Ovary (tissue), 7 donors: ENCODE measurements at regions not wholly inside any gene's neighbourhood (a gene's known extent, or its start where the extent isn't known, plus 50 kb on each side); places are given as distances from the start of the nearest gene placed in this dataset.

ENCODE experiments used
- DNase-seq, 5 donors: peaks; one replicate each; pipeline ENCODE4 v3.0.0-alpha.2; 2019 to 2020
- H3K27ac ChIP-seq, 2 donors: fragments of 200-600 bp; one replicate each; pipeline versions ENCODE4 v1.5.1 to v1.8.0; 2019 to 2022
- H3K27me3 ChIP-seq: fragments of 200-600 bp; one replicate; pipeline ENCODE4 v1.8.0; 2022
- H3K36me3 ChIP-seq: fragments of 200-600 bp; sonication (generic); one replicate; pipeline ENCODE4 v1.5.1; 2019
- H3K4me1 ChIP-seq: one replicate; pipeline ENCODE4 v1.8.1; 2013; ENCODE audit warnings: mild to moderate bottlenecking, moderate library complexity; ENCODE audit not compliant: insufficient read depth
- H3K4me3 ChIP-seq: fragments of 200-600 bp; sonication (generic); one replicate; pipeline ENCODE4 v1.5.1; 2017
- H3K9me3 ChIP-seq, 2 donors: fragments of 200-600 bp in 1 of 2; sonication (generic) in 1 of 2; one replicate each; pipeline versions ENCODE4 v1.5.1 to v1.8.1; 2013 to 2019; ENCODE audit warnings: mild to moderate bottlenecking in 1 of 2, moderate library complexity in 1 of 2
- CTCF ChIP-seq, 3 donors: fragments of 450-650 bp in 2 of 3; fragments of 200-600 bp in 1 of 3; IDR thresholded peaks; one replicate each; pipeline versions ENCODE4 v1.5.1 to v1.8.0; 2016 to 2022; ENCODE audit warnings: antibody characterized with exemption in 3 of 3, mild to moderate bottlenecking in 1 of 3
- EP300 ChIP-seq: sonication (generic); formaldehyde crosslinking; IDR thresholded peaks from one replicate; pipeline ENCODE4 v1.6.1; 2017; ENCODE audit warnings: antibody characterized with exemption
- POLR2A ChIP-seq: fragments of 450-650 bp; IDR thresholded peaks from one replicate; pipeline ENCODE4 v1.6.1; 2017; ENCODE audit warnings: antibody characterized with exemption, mild to moderate bottlenecking, moderate library complexity
- WGBS, 3 donors: extraction: QIAGEN DNeasy Blood & Tissue Kit in 1 of 3; methylation state at CpG; one replicate each; pipeline versions ENCODE4 v1.1.5 to v1.1.7; 2013 to 2017; 5-methylcytosine and 5-hydroxymethylcytosine counted together
- intact Hi-C, 4 donors: fragments of 100-400 bp; cut with DNase I; formaldehyde crosslinking; loops; one replicate each; pipeline versions ENCODE4 v1.11.0 to v1.15.1; 2022 to 2023
- donor health status: DM: no; HTN: no; CAD: no; lungs with moderate emphysema.
- donor health status: DM: no; HTN: no; CAD: no.
- donor health status: Bipolar disorder and iron deficiency.
- donor health status: DM: no; HTN: no; CAD: no.
- donor health status: DM: yes; HTN: yes; CAD: no.

GRCh38 chr12:75641031-75641780 lies 129.8 kb upstream of the KRR1 start:
- H3K9me3 ChIP-seq = no peaks in the 10 kb centered on the region
- H3K36me3 ChIP-seq = no peaks in the 10 kb centered on the region
- H3K27ac ChIP-seq = no peak overlapping the region
- WGBS, 3 donors = 60 to 79% (median 65%) methylated on average over 4 of the region's 4 CpGs
- intact Hi-C loops = no loop called here
- no peak for DNase-seq
- TF ChIP-seq CTCF (IDR thresholded peaks at IDR 0.05) = no peak
- no peak for TF ChIP-seq POLR2A
- TF ChIP-seq EP300 = no peak
- no peaks in the 10 kb centered on the region for H3K27me3 ChIP-seq
- H3K4me3 ChIP-seq = no peak overlapping the region
- H3K4me1 ChIP-seq = no peaks in the 10 kb centered on the region

- H3K27me3 ChIP-seq = no peaks in the 10 kb centered on the region
- no peaks in the 10 kb centered on the region for H3K36me3 ChIP-seq
- no peaks in the 10 kb centered on the region for H3K4me1 ChIP-seq
- no peak overlapping the region for H3K4me3 ChIP-seq
- intact Hi-C loops = no loop called here
- TF ChIP-seq EP300 = no peak
- no peak for TF ChIP-seq POLR2A
- TF ChIP-seq CTCF (IDR thresholded peaks at IDR 0.05) = no peak
- WGBS, 3 donors = 92 to 95% (median 94%) methylated on average over 7 of the region's 7 CpGs
- H3K27ac ChIP-seq = no peak overlapping the region
- H3K9me3 ChIP-seq = no peaks in the 10 kb centered on the region
- no peak for DNase-seq
Measured at GRCh38 chr12:75638792-75639191, 127.4 kb upstream of the KRR1 start.

GRCh38 chr12:75636607-75637006 lies 125.2 kb upstream of the KRR1 start:
- Histone ChIP-seq H3K27ac (no peak overlapping the region), H3K27me3 (no peaks in the 10 kb centered on the region), H3K36me3 (no peaks in the 10 kb centered on the region), H3K4me1 (no peaks in the 10 kb centered on the region), H3K9me3 (no peaks in the 10 kb centered on the region), H3K4me3 (no peak overlapping the region)
- intact Hi-C loops = no loop called here
- whole genome bisulfite sequencing, 3 donors = 93 to 96% (median 95%) methylated on average over 4 of the region's 4 CpGs
- no peak for DNase-seq
- no peak for TF ChIP-seq POLR2A
- TF ChIP-seq EP300 = no peak
- TF ChIP-seq CTCF (IDR thresholded peaks at IDR 0.05) = no peak

GRCh38 chr12:75635606-75636444 lies 124.4 kb upstream of the KRR1 start:
- DNase-seq = no peak
- Histone ChIP-seq H3K4me1 (no peaks in the 10 kb centered on the region), H3K27me3 (no peaks in the 10 kb centered on the region), H3K27ac (no peak overlapping the region), H3K36me3 (no peaks in the 10 kb centered on the region), H3K9me3 (no peaks in the 10 kb centered on the region), H3K4me3 (no peak overlapping the region)
- TF ChIP-seq CTCF (IDR thresholded peaks at IDR 0.05) (no peak), EP300 (no peak), POLR2A (no peak)
- intact Hi-C loops = no loop called here
- WGBS, 3 donors = 58 to 66% (median 60%) methylated on average over 6 of the region's 6 CpGs
